Stimulated activated CD8-positive, alpha-beta memory T cell treated with anti-CD3 and anti-CD28 coated beads, Interleukin-12 subunit alpha, Interleukin-12 subunit beta, amount 100 ng/mL, for 4 hours (primary cell): ENCODE measurements at regions not wholly inside any gene's neighbourhood (a gene's known extent, or its start where the extent isn't known, plus 50 kb on each side); places are given as distances from the start of the nearest gene placed in this dataset.
"Not testable (repeated sequence)": the region's sequence is repeated elsewhere in the genome, so short reads cannot be mapped to it uniquely, and the experiment has no call there.

Experiments
- DNase-seq: peaks from one replicate; pipeline ENCODE4 v3.0.0-alpha.2; 2020; ENCODE audit warnings: low read depth

DNA sequence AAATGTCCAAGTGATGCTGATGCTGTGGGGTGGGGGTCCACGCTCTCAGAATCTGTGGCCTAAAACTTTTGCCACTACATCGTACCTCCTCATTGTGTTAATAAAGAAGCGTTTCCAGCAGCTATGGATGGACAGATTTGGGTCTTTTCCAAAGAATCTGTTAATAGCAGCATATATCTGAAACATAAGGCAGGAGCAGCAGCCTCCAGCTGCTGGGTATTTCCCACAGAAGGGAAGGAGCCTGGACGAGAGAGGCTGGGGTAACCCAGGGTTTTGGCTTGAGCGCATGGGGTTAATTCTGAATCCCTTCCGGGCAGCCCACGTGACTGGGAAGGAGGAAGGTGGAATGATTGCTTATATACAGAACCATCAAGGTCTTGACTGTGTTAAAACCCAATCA is 332.4 kb downstream of the BCOR start:
- DNase-seq = no peak

DNA sequence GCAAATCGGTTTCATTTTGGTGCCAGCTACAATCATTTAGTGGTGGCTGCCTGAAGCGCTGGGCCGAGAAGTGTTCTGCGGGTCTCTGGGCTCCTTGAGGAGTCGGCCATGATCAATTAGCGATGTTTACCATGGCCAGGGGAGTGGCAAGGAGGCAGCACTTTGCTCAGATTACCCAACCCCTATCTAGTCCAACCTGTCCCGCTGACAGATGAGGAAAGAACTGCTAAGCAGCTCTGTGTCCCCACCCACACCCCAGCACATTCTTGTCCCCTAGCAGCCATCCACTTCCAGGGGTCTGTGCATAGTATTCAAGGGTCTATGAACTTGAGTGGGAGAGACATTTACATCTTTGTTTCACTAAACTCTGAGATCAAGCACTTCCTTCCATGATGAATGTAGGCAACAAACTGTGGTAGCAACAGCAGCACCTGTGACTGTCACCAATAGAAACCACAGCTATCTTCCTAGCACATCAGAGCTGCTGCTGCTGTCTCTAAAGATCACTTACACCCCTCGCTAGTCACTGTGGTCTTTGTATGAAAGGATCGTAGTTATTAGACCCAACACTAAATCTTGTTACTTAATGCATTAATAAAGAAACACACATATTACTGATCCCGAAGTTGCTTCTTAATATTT is 331.6 kb downstream of the BCOR start:
- no peak for DNase-seq

DNA sequence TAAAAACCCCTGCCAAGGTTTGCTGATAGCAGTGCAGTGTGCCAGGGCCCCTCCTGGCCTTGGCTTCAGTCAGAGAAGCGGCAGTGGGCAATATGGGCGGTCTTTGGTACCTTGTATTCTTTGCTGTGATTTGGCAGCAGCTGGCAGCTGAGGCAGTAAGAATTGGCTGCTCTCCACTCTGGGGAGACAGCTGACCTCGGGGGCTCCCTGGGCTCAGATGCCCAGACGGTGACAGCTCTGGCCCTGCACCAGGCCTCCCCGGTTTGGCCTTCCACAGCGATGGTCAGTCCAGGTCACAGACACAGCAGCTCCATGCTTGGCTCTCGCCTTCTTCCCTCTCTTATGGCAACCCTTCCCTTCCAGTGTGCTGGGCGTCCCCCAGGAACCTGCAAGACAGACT is 330.9 kb downstream of the BCOR start:
- no peak for DNase-seq

DNA sequence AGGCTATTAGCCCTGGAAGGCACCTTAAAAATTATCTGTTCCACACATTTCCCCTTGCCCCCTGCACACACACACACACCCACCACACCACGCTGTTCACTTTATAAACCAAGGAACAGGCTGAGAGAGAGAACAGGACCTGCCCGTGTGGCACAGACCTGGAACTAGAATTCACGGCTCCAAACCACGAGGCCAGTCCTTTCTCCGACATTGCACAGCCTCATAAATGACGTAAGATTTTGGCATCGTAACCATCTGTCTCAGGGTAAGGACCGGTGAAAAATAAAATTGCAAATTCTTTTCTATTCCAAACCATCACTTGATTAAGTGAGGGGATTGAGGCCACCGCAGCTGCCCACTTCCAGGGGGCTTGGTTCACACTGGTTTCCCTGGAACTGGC is 330.3 kb downstream of the BCOR start:
- DNase-seq = no peak

DNA sequence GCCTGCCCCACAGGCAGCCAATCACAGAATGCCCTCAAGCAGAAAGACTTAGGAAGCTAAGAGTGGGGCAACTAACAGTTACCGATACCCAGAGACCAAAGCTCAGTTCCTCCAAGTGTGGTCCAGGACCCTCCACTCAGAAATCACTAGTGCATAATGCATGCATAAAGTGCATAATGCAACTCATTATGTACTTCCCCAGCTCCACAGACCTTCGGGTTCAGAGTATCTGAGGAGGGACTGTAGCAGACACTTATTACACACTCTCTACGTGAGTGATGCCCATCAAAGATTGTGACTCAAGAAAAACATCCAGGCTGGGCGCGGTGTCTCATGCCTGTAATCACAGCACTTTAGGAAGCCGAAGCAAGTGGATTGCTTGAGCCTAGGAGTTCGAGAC is 328.0 kb downstream of the BCOR start:
- no peak for DNase-seq

DNA sequence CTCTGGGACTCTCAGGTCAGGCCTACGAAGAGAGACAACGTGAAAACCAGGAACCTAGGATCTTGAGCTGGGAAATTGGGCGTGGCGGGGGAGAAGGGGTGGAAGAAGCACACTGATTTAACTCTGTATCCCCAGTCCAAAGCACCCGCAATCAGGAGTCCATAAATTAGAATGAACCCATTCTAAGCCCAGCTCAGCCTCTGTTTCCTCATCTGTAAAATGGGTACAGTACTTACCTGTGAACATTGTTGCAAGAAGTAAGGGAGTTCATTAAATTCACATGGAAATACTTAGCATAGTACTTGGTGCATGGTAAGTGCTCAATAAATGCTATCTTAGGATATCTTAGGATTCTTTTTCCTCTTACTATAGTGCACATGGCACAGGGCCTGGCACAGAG is 326.7 kb downstream of the BCOR start:
- no peak for DNase-seq

DNA sequence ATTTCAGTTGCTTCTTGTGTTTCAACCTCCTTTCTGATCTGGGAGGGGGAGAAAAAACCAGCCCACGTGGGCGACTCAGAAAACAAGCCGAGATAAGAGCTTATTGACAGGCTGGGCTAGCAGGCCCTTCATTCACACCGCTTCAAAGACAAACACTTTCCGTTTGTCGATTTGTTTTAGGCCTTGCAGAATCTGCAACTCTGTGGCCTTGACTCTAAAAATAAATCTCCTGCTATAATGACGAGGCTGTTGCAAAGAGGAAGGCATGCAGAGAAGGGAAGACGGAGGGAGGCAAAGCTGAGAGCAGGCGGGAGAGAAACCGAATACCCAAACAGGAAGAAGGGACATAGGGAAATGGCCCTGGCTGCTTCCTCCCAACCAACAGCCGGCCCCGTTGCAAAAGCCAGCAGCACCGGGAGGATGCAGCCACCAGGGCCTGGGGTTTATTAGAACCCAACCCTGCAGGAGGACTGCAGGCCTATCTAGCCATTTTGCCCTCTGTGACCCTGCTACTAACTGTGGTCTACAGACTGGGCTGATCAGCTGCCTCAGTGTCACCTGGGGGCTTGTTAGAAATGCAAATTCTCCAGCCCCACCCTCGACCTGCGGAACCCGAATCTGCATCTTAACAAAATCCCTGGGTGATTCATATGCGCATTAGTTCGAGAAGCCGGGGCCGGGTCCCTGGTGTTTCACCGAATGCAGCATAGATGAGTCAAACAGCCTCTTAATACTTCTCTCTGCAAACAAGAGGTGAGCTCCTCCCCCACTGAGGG is 325.5 kb downstream of the BCOR start:
- peak; percentile 22 for DNase-seq

DNA sequence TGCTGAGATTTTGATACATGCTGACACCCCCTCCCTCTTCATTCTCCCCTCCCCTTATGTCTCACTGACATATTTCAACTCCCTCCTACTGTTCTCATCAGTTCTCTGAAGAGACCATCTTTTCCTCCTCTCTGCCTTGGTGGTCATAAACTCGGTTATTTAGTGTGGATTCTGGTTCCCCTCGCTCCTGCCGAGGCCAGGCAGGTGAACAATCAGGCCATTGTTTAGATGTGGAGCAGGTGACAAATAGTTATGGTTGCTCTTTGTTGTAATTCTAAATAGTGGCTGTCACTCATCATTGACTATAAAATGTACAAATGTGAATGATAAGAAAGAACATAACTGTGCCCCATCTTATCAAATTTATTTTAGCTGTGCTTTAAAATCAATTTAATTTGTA is 324.6 kb downstream of the BCOR start:
- DNase-seq = no peak

DNA sequence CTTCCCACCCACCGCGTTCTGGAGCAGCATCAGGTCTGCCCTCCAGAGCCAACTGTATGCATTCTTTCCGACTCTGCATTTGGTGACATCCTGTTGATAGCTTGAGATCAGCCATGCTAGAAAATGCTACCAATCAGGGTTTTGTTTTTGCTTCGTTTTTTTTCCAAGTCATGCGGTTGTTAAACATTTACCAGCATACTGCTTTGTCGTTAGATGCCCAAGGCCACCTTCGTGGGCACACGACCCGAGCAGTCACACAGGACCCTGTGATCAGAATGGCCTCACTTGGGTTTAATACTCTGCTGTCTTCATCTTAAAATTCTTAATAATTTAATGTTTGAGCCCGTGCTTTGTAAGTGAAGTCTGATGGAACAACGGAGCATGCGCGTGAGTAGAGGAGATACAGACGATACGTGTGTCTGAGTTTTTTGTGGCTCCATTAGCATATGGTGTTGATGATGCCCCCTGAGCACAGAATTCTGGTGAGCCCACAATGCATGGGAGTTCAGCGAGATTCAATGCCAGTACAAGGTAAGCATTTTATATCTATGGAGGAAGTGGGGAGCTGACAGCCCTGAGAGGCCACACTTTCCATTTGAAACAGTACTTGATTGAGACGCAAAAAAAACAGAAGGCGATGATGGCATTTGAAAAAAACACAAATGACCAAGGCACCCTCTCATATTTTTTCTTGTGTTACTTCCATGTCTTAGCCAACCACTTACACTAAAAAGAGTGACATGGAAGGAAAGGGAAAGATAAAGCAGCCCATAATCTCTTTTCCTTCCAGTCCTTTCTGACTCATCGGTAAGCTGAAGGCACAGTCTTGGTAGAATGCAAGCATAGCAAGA is 323.6 kb downstream of the BCOR start:
- no peak for DNase-seq

DNA sequence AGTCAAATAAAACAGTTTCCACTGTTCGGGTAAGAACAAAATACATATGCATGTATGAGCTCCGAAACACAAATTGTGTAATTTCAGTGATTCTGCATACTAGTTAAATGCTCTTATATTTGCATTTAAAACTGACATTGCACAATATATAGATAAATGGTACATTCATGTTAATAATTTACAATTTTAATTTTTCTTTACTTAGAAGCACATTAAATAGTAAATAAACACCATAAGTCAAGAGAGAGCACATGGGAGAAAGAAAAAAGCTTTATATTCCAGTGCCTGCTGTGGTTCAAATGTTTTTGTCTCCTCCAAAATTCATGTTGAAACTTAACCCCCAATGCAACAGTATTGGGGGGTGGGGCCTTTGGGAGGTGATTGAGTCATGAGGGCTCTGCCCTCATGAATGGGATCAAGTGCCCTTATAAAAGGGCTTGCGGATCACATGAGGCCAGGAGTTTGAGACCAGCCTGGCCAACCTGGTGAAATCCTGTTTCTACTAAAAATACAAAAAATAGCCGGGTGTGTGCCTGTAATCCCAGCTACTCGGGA is 322.9 kb downstream of the BCOR start:
- DNase-seq = no peak

DNA sequence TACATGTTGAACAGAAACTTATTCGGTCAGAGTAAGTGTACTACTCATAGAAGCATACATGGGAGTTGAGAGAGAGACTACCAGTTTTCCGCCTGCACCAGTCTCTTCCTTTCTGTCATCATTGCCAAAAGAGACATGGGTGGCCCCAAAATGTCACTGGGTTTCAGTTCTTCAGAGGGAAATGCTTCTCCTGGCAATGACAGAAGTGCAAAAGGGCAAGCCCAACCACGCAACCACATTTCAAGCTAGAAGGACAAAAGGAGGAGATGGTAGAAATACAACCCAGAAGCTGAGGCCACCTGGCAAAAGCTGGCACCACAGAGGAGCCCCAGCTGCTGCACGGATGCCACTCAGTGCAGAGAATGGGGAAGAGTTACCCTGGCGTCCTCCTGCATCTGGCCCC is 320.1 kb downstream of the BCOR start:
- DNase-seq = no peak

DNA sequence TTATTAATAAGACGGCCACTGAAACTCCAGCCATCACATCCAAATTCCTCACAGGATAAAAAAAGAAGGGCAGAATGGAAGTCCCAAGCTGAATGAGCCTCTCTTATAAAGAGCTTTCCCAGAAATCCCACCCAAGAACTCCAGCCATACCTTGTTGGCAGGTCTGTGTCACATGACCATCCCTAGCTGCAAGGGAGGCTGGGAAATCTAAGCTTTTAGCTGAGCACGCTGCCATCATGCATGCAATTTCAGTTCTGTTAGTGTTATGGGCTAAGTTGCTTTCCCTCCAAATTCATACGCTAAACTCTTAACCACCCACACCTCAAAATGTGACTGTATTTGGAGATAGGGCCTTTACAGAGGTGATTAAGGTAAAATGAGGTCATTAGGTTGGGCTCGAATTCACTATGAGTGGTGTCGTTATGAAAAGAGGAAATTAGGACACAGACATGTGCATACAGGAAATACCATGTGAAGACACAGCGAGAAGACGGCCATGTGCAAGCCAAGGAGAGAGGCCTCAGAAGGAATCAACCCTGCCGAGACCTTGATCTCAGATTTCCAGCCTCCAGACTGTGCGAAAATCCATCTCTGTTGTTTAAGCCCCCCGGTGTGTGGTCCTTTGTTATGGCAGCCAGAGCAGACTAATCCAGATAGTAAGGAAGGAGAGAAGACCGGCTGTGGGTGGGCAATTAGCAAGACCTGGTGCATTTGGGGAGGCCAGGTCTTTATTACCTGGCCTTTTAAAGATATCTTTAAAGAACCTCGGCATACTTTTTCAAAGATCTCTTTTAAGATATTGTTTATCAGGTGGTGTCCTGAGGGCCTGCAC is 317.6 kb downstream of the BCOR start:
- no peak for DNase-seq

DNA sequence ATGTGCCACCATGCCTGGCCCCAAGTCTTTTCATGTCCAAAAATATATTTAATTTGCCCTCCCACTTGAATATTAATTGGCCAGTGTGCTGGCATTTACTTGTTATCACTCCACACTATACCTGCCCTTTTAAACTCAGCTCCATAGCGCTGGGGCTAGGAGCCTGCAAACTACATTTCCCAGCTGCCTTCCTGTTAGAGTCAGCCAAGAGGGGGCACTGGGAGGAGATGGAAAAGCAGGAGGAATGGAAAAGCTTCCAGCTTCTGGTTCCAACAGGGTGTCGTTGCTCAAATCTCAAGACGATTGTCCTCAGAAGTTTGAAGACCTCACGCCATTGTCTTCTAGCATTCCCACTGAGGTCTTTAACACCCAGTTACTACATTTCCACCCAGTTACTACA is 315.5 kb downstream of the BCOR start:
- DNase-seq = no peak

DNA sequence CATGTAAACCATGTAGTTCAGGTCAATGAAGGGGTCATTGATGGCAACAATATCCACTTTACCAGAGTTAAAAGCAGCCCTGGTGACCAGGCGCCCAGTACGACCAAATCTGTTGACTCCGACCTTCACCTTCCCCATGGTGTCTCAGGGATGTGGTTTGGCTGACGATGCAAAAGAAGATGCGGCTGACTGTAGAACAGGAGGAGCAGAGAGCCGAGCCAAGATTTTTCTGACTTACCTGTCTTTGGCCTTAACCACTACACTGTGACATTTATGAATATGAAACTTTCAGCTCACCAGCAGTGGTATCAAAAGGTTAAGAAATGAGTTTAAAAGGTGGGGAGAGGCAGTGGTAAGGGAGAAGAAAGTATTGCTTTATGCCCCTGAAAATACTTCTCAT is 309.8 kb downstream of the BCOR start:
- no peak for DNase-seq

DNA sequence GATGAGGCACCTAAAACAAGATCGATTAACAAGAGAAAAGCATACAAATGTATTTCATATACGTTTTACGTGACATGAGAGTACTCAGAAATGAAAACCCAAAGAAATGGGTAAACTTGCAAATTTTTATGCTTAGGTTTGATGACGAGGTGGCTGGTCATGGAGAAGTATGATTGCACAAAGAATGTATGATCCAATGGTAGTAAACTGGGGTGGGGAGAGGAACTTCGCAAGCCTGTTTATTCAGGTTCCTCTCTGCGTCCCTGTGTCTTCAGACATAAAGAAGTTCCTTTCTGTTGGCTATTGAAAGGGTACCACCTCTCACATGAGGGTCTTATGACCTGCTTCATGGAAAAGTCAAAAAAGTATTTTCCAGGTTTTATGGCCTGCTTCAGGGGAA is 309.2 kb downstream of the BCOR start:
- DNase-seq = no peak

DNA sequence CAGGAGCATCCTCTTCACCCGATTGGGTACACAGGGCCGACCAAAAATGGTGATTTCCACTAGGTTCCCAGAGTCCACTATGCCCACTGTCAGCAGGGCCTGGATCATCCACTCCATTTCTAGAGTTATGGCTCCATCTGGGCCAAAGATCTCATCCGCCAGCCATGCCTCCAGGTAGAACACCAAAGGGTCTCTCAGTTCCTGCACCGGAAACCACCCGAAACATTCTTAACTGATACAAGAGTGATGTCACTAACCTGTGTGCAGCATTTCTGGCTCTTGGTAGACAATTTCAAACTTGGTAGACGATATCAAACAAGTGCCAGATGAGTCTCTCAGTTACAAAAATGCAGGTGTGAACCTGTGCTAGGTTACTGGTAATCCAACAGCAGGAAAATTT is 306.1 kb downstream of the BCOR start:
- no peak for DNase-seq

DNA sequence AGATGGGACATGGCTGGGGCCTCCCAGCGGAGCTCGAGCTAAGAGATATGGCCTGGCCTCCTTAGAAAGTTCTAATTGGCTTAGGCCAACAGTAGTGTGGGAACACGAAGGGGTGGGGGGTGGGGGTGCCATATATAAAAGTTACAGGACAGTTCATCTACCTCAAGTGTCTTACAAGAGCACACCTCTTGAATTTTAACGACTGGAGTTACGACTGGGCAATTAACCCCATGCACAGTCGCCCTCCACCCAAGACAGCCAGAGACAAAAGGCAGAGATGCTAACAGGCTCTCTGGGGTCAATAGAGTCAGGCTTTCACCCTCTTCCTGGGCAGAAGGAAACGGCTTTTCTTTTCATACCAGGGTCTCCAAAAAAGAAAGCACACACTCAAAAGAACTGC is 302.2 kb downstream of the BCOR start:
- DNase-seq = no peak

DNA sequence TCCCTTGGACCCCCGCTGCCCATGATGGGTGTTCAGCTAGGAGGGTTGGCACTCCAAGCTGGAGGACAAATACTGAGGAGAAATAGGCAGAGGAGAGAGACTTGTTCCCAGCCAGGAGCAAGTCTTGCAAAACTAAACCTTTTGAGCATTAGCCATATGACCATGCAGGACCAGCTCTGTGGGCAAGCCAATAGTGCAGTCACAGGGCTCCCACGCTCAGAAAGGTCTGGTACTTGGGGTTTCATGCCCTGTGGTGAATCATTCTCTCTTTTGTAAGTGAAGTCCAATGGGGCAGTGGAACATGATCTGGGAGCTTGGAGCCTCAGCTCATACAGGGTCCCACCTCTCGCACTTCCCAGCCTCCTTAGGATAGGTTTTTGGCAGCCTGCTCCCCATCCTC is 300.9 kb downstream of the BCOR start:
- no peak for DNase-seq

DNA sequence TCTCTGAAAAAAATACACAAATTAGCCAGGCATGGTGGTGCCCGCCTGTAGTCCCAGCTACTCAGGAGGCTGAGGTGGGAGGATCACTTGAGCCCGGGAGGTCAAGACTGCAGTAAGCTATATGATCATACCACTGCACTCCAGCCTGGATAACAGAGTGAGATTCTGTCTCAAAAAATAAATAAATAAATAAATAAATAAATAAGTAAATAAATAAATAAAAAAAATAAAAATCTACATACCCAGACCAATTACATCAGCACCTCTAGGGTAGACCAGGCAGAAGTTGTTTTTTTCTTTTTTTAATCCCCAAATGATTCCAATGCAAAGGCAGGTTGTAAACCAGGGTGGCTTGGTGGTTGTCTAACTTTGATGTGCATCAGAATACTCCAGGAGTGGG is 299.3 kb downstream of the BCOR start:
- DNase-seq = not testable (repeated sequence)

DNA sequence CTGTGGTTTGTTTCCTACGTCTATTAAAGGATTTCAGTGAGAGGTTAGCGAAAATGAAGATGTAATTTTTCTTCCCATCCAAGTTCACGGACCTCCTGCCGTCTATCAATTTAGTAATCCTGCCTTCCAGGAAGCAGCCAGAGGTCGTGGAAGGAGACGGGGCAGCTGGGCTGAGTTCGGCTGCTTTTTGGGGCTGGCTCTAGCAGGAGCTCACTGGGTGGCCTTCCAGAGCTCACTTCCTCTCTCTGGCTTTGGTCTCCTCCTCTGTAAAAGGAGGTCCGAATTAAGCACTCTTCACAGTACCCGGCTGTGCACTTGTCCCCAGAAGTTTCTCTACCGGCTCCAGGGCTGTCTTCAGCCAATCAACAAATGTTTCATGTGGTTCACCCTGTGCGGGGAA is 295.4 kb downstream of the BCOR start:
- no peak for DNase-seq

DNA sequence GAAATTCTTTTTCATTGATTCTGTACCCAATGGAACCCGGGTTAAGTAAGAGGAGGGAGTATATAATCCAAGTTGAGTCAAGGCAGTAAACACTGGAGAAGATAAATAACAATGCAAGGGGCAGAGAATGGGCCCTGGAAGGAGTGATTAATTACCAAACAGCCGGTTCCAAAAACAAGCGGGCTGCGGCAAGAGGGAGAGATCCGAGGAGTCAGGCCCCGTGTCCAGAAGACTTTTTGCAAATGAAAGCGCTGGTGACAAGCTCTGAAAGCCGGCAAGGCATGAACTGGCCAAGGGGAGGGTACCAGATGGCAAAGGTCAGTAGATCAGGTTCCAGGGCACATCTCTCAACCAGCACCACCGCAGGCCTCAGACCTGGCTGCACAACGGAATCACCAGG is 294.9 kb downstream of the BCOR start:
- DNase-seq = no peak

DNA sequence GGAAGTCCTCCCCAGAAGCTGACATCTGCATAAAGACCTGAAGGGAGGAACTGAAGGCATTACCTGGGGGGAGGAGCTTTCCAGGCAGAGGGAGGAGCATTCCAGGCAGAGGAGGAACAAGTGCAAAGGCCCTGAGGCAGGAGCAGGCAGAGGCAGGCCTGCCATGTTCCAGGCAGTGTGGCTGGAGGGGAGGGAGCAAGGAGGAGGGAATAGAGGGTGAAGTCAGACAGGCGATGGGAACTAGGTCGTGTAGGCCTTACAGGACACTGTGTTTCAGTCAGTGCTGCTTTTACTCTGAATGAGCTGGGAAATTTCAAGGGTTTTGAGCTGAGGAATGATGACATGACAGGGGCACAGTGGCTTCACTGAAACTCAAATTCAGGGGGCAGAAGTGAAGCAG is 292.7 kb downstream of the BCOR start:
- DNase-seq = no peak
